ENCODE measurements at regions not wholly inside any gene's neighbourhood (a gene's known extent, or its start where the extent isn't known, plus 50 kb on each side); places are given as distances from the start of the nearest gene placed in this dataset.
"Not testable (repeated sequence)": the region's sequence is repeated elsewhere in the genome, so short reads cannot be mapped to it uniquely, and the experiment has no call there.

- DNase-seq, result no peak
These were observed 97.4 kb upstream of the DST start for GRCh38 chr6:56739836-56740815.

GRCh38 chr6:56736804-56737203 is 94.1 kb upstream of the DST start:
- no peak for DNase-seq

DNA sequence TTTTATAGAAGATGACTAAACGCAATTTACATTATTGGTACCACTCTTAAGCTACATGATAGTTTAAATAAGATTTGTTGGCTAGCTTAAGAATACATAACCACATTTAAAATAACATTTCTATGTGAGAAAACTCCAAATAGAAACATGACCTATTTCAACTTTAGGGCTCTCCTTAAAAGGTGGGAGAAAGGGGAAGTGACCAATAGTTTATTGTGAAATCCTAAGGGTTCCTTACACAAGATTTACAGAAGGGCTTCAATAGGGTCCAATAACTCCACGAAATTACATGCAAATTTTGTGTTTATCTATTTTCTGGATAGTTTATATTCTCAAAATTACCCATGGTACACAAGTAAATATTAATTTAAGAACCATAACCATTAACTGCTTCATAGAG is 91.6 kb upstream of the DST start:
- DNase-seq, result no peak

DNA sequence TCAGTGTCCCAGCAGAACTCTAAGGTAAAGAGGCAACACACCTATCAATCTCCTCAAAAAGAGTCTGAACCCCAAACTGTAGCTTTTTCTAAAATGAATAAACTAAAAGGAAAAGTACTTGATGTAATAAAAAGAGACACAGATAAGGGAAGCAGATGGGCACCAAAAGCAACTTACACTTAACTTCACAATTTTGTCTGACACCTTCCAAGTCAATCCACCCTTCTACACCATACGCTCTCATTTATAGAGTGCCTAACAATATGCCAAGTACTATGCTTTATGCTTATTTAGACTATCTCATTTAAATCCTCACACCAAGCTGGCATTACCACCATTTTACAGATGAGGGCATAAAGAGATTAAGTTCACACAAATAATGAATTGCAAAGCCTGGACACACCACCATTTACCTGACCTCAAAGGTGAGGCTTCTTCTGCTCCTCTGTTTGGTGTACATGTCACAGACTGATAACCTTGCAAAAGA is 90.6 kb upstream of the DST start:
- DNase-seq, result no peak

DNA sequence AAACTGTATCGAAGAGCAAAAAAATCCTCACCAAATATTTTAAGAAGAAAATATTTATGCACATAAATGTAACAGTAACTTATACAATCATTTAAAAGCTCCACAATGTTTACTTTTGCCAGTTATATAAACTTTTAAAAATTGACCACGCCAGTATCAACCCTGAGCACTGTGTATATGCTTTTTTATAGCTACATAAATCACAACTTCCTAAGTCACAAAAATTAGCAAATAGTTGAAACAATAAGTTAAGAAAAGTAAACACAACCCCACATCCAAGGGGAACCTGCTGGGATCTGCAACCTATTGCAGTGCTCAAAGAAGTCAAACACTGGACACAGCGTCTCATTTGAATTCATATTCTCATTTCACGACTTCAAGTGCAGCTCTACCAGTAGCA is 89.8 kb upstream of the DST start:
- DNase-seq, result no peak

- DNase-seq, result no peak
These were observed 88.2 kb upstream of the DST start for GRCh38 chr6:56730663-56731529.

DNA sequence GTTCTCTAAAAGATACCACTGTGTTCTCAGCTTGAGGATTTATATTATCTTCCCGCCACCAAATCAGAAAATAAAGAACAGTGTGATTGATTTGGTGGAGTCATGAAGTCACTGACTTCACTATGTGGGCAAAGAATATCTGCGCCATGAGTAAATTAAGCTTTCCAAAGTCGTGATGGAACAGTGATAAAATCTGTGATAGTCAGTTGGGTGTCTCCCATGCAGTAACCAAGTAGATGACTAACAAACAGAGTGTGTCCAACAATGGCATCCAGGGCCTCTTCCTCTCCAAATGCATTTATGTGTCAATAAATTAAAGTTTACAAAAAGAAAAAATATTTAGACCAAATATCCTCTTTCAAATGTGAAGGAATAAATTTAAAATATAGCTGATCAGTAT is 87.0 kb upstream of the DST start:
- no peak for DNase-seq

DNA sequence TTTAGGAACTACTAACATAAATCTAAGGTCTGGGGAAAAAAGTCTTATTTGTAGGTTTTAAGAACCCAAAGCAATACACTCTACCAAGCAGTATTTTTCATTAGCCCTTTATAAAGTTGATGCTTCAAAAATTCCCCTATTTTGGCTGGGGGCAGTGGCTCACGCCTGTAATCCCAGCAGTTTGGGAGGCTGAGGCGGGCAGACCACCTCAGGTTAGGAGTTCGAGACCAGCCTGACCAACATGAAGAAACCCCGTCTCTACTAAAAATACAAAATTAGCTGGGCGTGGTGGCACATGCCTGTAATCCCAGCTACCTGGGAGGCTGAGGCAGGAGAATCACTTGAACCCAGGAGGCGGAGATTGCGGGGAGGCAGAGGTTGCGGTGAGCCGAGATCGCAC is 86.5 kb upstream of the DST start:
- DNase-seq, result not testable (repeated sequence)

DNA sequence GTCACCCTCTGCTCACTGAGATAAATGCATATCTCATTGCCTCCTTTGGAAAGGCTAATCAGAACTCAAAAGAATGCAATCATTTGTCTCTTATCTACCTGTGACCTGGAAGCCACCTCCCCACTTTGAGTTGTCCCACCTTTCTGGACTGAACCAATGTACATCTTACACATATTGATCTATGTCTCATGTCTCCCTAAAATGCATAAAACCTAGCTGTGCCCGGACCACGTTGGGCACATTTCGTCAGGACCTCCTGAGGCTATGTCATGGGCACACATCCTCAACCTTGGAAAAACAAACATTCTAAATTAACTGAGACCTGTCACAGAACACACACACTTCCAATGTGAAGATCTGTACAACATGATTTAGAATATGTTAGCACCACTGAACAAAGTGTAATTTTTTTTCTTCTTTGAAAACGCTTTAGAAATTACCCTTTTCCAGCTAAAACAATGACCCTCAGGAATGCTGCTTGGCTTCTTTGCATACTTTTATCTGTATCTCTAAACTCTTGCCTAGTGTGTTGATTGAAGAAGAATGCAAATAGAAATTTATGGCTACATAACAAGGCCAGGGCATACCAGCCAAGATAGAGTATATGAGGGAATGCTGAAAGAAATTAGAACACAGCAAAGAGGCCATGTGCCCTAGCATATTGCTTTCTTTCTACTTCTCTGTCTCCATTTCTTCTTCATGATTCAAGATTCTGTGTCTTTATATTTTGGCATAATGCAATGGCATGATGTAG is 84.6 kb upstream of the DST start:
- no peak for DNase-seq

DNA sequence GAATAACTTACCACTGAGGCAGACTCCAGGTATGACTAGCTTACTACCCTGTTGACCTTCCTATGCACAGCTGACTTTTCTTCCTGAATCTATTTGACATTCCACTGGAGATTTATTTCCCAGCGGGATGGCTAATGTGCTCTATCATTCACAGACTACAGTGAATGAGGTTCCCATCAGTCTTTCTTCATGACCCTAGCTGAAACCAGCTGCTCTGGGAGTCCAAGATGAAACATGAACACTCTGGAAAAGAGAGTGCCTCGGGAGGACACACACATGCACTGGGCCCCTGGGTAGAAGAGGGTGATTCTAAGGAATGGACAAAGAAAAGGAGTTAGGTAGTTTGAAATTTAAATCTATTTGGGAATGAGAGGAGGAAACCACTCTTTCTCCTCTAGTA is 82.6 kb upstream of the DST start:
- DNase-seq, result no peak

DNA sequence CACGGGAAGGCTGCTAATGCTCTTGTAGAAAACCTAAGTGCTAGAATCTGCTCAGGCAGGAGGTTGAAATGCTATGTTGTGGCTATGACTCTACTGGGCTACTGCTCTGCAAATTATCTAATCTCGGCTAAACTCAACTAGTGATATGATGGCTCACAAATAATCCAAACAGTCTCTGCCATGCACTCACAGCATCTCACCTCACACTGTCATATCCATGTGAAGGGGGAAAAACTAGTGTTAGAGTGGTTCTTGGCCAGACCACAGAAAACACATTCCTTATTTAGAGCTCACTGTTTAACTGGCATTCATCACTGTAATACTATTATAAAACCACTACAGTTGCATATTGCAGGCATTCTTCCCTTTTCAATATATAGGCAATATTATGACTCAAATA is 81.8 kb upstream of the DST start:
- no peak for DNase-seq

GRCh38 chr6:56720882-56721281 is 78.2 kb upstream of the DST start:
- DNase-seq, result no peak

DNA sequence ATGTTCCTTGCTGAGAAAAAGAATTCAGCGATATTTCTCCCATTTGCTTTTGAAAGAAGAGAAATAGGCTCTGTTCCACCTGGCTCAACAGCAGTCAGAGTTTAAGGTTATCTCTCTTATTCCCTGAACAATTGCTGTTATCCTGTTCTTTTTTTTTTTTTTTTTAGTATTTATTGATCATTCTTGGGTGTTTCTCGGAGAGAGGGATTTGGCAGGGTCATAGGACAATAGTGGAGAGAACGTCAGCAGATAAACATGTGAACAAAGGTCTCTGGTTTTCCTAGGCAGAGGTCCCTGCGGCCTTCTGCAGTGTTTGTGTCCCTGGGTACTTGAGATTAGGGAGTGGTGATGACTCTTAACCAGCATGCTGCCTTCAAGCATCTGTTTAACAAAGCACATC is 77.5 kb upstream of the DST start:
- not testable (repeated sequence) for DNase-seq

GRCh38 chr6:56719315-56720058 is 76.8 kb upstream of the DST start:
- not testable (repeated sequence) for DNase-seq

GRCh38 chr6:56718236-56718635 is 75.5 kb upstream of the DST start:
- no peak for DNase-seq

DNA sequence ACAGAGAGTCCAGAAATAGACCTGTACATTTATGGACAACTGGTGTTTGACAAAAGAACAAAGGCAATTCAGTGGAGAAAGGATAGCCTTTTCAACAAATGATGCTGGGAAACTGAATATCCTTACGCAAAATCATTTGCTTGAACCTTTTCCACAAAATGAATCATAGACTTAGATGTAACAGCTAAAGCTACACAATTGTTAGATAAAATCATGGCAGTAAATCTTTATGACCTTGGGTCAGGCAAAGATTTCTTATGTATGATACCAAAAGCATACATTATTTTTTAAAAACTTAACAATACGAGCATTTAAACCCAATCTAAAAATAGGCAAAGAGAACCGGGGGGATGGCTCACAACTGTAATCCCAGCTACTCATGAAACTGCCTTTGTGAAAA is 73.5 kb upstream of the DST start:
- DNase-seq, result no peak

GRCh38 chr6:56715741-56716140 is 73.1 kb upstream of the DST start:
- DNase-seq, result no peak

DNA sequence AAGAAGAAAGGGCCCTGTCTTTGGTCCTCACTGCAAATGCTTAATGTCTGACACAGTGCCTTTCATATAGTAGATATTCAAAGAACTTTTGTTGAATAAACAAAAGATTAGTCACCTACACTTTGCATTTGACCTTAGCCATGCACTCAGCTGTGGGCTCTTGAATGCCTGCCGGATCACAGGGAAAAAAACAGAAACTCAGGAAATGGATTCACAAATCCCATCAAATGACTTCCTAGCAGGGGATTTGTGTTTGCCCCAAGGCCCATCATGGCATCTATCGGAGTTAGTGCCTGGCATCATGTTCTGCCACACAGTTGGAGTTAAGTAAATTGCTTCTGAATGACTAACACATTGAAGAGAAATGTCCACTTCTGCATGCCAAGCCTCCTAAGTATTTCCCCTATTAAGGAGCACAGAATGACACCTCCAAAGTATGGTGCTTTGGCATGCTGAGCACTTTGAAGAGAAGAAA is 72.3 kb upstream of the DST start:
- DNase-seq, result no peak

- DNase-seq, result no peak
These were observed 71.6 kb upstream of the DST start for GRCh38 chr6:56714273-56714672.

- no peak for DNase-seq
These were observed 70.6 kb upstream of the DST start for GRCh38 chr6:56713254-56713672.

DNA sequence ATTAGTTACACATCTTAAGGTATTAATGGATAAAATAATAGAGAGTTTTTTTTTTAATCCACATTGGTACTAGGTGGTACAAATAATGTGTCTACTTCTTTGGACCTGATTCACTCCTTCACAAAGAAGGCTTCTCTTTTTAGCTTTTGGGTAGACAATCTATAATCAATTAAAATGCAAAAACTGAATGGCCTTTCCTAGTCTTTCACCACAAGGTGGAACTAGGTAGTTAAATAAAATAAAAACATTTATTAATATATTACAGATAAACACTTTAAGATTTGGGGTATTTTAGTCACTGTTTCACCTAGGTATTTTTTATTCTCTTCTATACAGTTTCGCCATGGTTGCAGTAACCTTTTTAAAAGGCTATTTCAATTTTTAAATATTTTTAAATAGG is 68.3 kb upstream of the DST start:
- no peak for DNase-seq

- DNase-seq, result no peak
These were observed 67.0 kb upstream of the DST start for GRCh38 chr6:56709650-56710049.

All from NCI-H187 (cell line).